ENCODE measurements at regions not wholly inside any gene's neighbourhood (a gene's known extent, or its start where the extent isn't known, plus 50 kb on each side); places are given as distances from the start of the nearest gene placed in this dataset.

GRCh38 chr3:27629366-27629765 lies 92.8 kb downstream of the EOMES start:
- TF ChIP-seq CTCF (IDR thresholded peaks at IDR 0.05), result no peak
- no peak for TF ChIP-seq POLR2A (IDR thresholded peaks at IDR 0.05)
